Transverse colon (tissue), 4 donors: ENCODE measurements at regions not wholly inside any gene's neighbourhood (a gene's known extent, or its start where the extent isn't known, plus 50 kb on each side); places are given as distances from the start of the nearest gene placed in this dataset.

Source experiments
- DNase-seq: peaks from one replicate; pipeline ENCODE4 v3.0.0-alpha.2; 2019
- H3K27ac ChIP-seq, 4 donors: fragments of 200-600 bp; sonication (generic); 2 replicates each; pipeline ENCODE4 v1.5.1; 2016 to 2018; ENCODE audit warnings: inconsistent platforms in 4 of 4
- H3K27me3 ChIP-seq: fragments of 200-600 bp; sonication (generic); 2 replicates; pipeline ENCODE4 v1.5.1; 2017; ENCODE audit warnings: inconsistent platforms
- H3K36me3 ChIP-seq, 4 donors: fragments of 200-600 bp; sonication (generic); 2 replicates each; pipeline ENCODE4 v1.5.1; 2017 to 2019; ENCODE audit warnings: inconsistent platforms in 4 of 4
- H3K4me1 ChIP-seq, 4 donors: fragments of 200-600 bp; sonication (generic); 2 replicates each; pipeline ENCODE4 v1.5.1; 2017 to 2020; ENCODE audit warnings: inconsistent platforms in 4 of 4
- H3K4me3 ChIP-seq, 4 donors: fragments of 200-600 bp; sonication (generic); 1 replicate in 1 of 4; 2 replicates in 3 of 4; pipeline versions ENCODE4 v1.5.1 to v1.6.1; 2017 to 2019; ENCODE audit warnings: inconsistent platforms in 4 of 4
- H3K9me3 ChIP-seq, 2 donors: fragments of 200-600 bp; sonication (generic); 2 replicates each; pipeline ENCODE4 v1.5.1; 2017 to 2019; ENCODE audit warnings: inconsistent platforms in 2 of 2
- CTCF ChIP-seq, 5 experiments: fragments of 200-600 bp in 3 of 5; fragments of 450-650 bp in 2 of 5; sonication (generic) in 3 of 5; IDR thresholded peaks; 1 replicate in 2 of 5; 2 replicates in 3 of 5; pipeline ENCODE4 v1.5.1; 2016 to 2017; ENCODE audit warnings: antibody characterized with exemption in 5 of 5, inconsistent platforms in 3 of 5, mild to moderate bottlenecking in 2 of 5, moderate library complexity in 1 of 5
- EP300 ChIP-seq: sonication (generic); formaldehyde crosslinking; IDR thresholded peaks from one replicate; pipeline ENCODE4 v1.6.1; 2017; ENCODE audit warnings: antibody characterized with exemption, low read depth
- POLR2A ChIP-seq: fragments of 450-650 bp; IDR thresholded peaks from one replicate; pipeline ENCODE4 v1.6.1; 2016; ENCODE audit warnings: antibody characterized with exemption, mild to moderate bottlenecking, moderate library complexity
- POLR2AphosphoS5 ChIP-seq, 3 donors: sonication (generic); formaldehyde crosslinking; IDR thresholded peaks; one replicate each; pipeline ENCODE4 v1.6.1; 2016; ENCODE audit warnings: antibody characterized with exemption in 3 of 3
- WGBS, 2 donors: methylation state at CpG; one replicate each; pipeline ENCODE4 v1.1.5; 2018; ENCODE audit warnings: low coverage in 1 of 2; 5-methylcytosine and 5-hydroxymethylcytosine counted together
- in situ Hi-C, 4 donors: fragments of 200-750 bp; cut with MboI; loops; one replicate each; pipeline versions ENCODE4 v1.15.0 to v1.15.1; 2017; ENCODE audit warnings: low sequenced_read_pairs in 3 of 4, low pct_ligation_motif_present in 1 of 4, low pct_unique_long_range_greater_than_20kb in 1 of 4
- intact Hi-C: fragments of 100-400 bp; cut with DNase I; formaldehyde crosslinking; loops from one replicate; pipeline ENCODE4 v1.15.1; 2023; ENCODE audit warnings: low total_unique reads

- Histone ChIP-seq H3K4me1 (no peaks in the 10 kb centered on the region), H3K27me3 (no peaks in the 10 kb centered on the region), H3K36me3 (no peaks in the 10 kb centered on the region), H3K27ac (no peak overlapping the region), H3K4me3 (no peak overlapping the region), H3K9me3 (peaks cover 3 to 5% of the 10 kb centered on the region in 2 donors)
- DNase-seq = no peak
- intact Hi-C loops (no loop called here), in situ Hi-C loops (no loop called here)
- WGBS, 2 donors = 70 to 87% methylated on average over 5 to 8 of the region's 8 CpGs
- TF ChIP-seq POLR2A (no peak), POLR2AphosphoS5 (IDR thresholded peaks at IDR 0.05) (no peak), EP300 (no peak)
Measured at GRCh38 chr15:26382444-26383072, 390.3 kb downstream of the GABRB3 start.

GRCh38 chr15:26378304-26378703 lies 394.6 kb downstream of the GABRB3 start:
- Histone ChIP-seq H3K36me3 (no peaks in the 10 kb centered on the region), H3K4me1 (no peaks in the 10 kb centered on the region), H3K27ac (no peak overlapping the region), H3K27me3 (no peaks in the 10 kb centered on the region), H3K4me3 (no peak overlapping the region), H3K9me3 (peaks cover 8 to 10% of the 10 kb centered on the region in 2 donors)
- TF ChIP-seq CTCF (IDR thresholded peaks at IDR 0.05) (no peak), EP300 (no peak), POLR2AphosphoS5 (IDR thresholded peaks at IDR 0.05) (no peak), POLR2A (no peak)
- 13 to 47% methylated on average over 1 to 2 of the region's 2 CpGs for WGBS, 2 donors
- intact Hi-C loops (loop anchor here (10.0 kb wide), 1 partner anchor 106 kb away; no protein-coding TSS in a partner anchor), in situ Hi-C loops (no loop called here)
- no peak for DNase-seq

- no peak overlapping the region for H3K27ac ChIP-seq
- intact Hi-C loops = loop anchor here (10.0 kb wide), 1 partner anchor 109 kb away; no protein-coding TSS in a partner anchor
- no peaks in the 10 kb centered on the region for H3K36me3 ChIP-seq
- no peak for TF ChIP-seq CTCF (IDR thresholded peaks at IDR 0.05)
- no peak for TF ChIP-seq POLR2AphosphoS5 (IDR thresholded peaks at IDR 0.05)
- TF ChIP-seq POLR2A = no peak
- TF ChIP-seq EP300 = no peak
- no peaks in the 10 kb centered on the region for H3K27me3 ChIP-seq
- no peaks in the 10 kb centered on the region for H3K4me1 ChIP-seq
- WGBS, 2 donors = 47 to 54% methylated on average over 2 of the region's 2 CpGs
- H3K9me3 ChIP-seq = peaks cover 8 to 10% of the 10 kb centered on the region in 2 donors
- in situ Hi-C loops = no loop called here
- no peak overlapping the region for H3K4me3 ChIP-seq
- DNase-seq = no peak
Measured at GRCh38 chr15:26376243-26376642, 396.6 kb downstream of the GABRB3 start.

GRCh38 chr15:26374806-26375205 lies 398.1 kb downstream of the GABRB3 start:
- DNase-seq = no peak
- Histone ChIP-seq H3K27me3 (no peaks in the 10 kb centered on the region), H3K36me3 (no peaks in the 10 kb centered on the region), H3K4me1 (no peaks in the 10 kb centered on the region), H3K9me3 (peaks cover 8 to 10% of the 10 kb centered on the region in 2 donors), H3K27ac (no peak overlapping the region), H3K4me3 (no peak overlapping the region)
- in situ Hi-C loops = no loop called here
- WGBS, 2 donors = 75 to 78% methylated on average over 1 of the region's 1 CpG
- intact Hi-C loops = loop anchor here (10.0 kb wide), 1 partner anchor 110 kb away; no protein-coding TSS in a partner anchor
- TF ChIP-seq POLR2AphosphoS5 (IDR thresholded peaks at IDR 0.05) (no peak), POLR2A (no peak), CTCF (IDR thresholded peaks at IDR 0.05) (no peak), EP300 (no peak)

- intact Hi-C loops (loop anchor here (10.0 kb wide), 1 partner anchor 112 kb away; no protein-coding TSS in a partner anchor), in situ Hi-C loops (no loop called here)
- 51 to 100% methylated on average over 1 to 6 of the region's 6 CpGs for WGBS, 2 donors
- H3K27ac ChIP-seq = no peak overlapping the region
- no peaks in the 10 kb centered on the region for H3K36me3 ChIP-seq
- TF ChIP-seq POLR2AphosphoS5 (IDR thresholded peaks at IDR 0.05) = no peak
- TF ChIP-seq POLR2A = no peak
- TF ChIP-seq CTCF (IDR thresholded peaks at IDR 0.05) = no peak
- TF ChIP-seq EP300 = no peak
- no peak for DNase-seq
- peaks cover 7 to 8% of the 10 kb centered on the region in 2 donors for H3K9me3 ChIP-seq
- no peaks in the 10 kb centered on the region for H3K4me1 ChIP-seq
- H3K27me3 ChIP-seq = no peaks in the 10 kb centered on the region
- no peak overlapping the region for H3K4me3 ChIP-seq
Measured at GRCh38 chr15:26372706-26373105, 400.2 kb downstream of the GABRB3 start.
